Endothelial cell of umbilical vein (primary cell): ENCODE measurements at regions not wholly inside any gene's neighbourhood (a gene's known extent, or its start where the extent isn't known, plus 50 kb on each side); places are given as distances from the start of the nearest gene placed in this dataset.

Experiments used
- BruUV-seq: library from RNA; stranded (reverse); fragments of 400-500 nt; replicated peaks from 2 replicates; lab custom pipeline; 2021; lab: Mats Ljungman, UMichigan
- CTCF ChIA-PET: fragments of 300-600, 350-600 bp; sonication (Branson Sonifier 250); formaldehyde crosslinking; loops from one replicate; lab custom pipeline; 2021; ENCODE audit warnings: antibody characterized with exemption, inconsistent platforms; lab: Charles Lee
- POLR2A ChIA-PET: fragments of 300-600, 350-600 bp; sonication (Branson Sonifier 250); formaldehyde crosslinking; loops from one replicate; lab custom pipeline; 2021; ENCODE audit warnings: antibody characterized with exemption, inconsistent platforms; lab: Charles Lee
- DNase-seq: peaks from one replicate; pipeline ENCODE4 v3.0.0-alpha.2; 2011; ENCODE audit warnings: low read depth, low spot score
- FAIRE-seq: peaks from 2 replicates; lab custom pipeline; 2011; peaks lifted over from hg19 to GRCh38; lab: Jason Lieb, UNC
- H2AFZ ChIP-seq: 2 replicates; pipeline ENCODE4 v1.6.0; 2012; ENCODE audit warnings: low read depth, low read length, control low read depth, inconsistent platforms
- H3K27ac ChIP-seq: 2 replicates; pipeline ENCODE4 v1.5.1; 2011; ENCODE audit warnings: low read depth, mild to moderate bottlenecking, control low read depth, low read length, moderate library complexity; ENCODE audit not compliant: insufficient read depth
- H3K27me3 ChIP-seq, 2 experiments: 2 replicates each; pipeline versions ENCODE4 v1.6.0 to v1.6.1; 2011; ENCODE audit warnings: low read length in 2 of 2, mixed read lengths in 1 of 2; ENCODE audit not compliant: control insufficient read depth in 2 of 2, insufficient read depth in 2 of 2
- H3K36me3 ChIP-seq, 2 experiments: 2 replicates in 1 of 2; 3 replicates in 1 of 2; pipeline ENCODE4 v1.5.1; 2011; ENCODE audit warnings: low read length in 2 of 2, mild to moderate bottlenecking in 1 of 2, moderate library complexity in 1 of 2; ENCODE audit not compliant: control insufficient read depth in 2 of 2, insufficient read depth in 2 of 2; ENCODE audit errors: extremely low read depth in 1 of 2
- H3K4me1 ChIP-seq: 3 replicates; pipeline ENCODE4 v1.5.1; 2011; ENCODE audit warnings: mild to moderate bottlenecking, low read length; ENCODE audit not compliant: control insufficient read depth, insufficient read depth; ENCODE audit errors: extremely low read depth
- H3K4me2 ChIP-seq: 2 replicates; pipeline ENCODE4 v1.6.1; 2011; ENCODE audit warnings: low read length, control low read depth, mixed read lengths; ENCODE audit not compliant: insufficient read depth
- H3K4me3 ChIP-seq, 3 experiments: fragments of 200-600 bp in 1 of 3; sonication (generic), shearing (Covaris generic) in 1 of 3; replicated peaks in 1 of 3; 2 replicates each; pipeline ENCODE4 v1.5.1; 2011 to 2016; ENCODE audit warnings: control low read depth in 3 of 3, low read length in 3 of 3, mild to moderate bottlenecking in 2 of 3, inconsistent platforms in 1 of 3, low read depth in 1 of 3, moderate library complexity in 1 of 3; ENCODE audit not compliant: insufficient read depth in 1 of 3
- H3K79me2 ChIP-seq: 2 replicates; pipeline ENCODE4 v1.6.0; 2012; ENCODE audit warnings: low read length, inconsistent platforms; ENCODE audit not compliant: control insufficient read depth, insufficient read depth
- H3K9ac ChIP-seq: replicated peaks from 2 replicates; pipeline ENCODE3; 2011; ENCODE audit warnings: low read length, control low read depth; ENCODE audit not compliant: insufficient read depth; ENCODE audit errors: extremely low read depth
- H3K9me1 ChIP-seq: replicated peaks from 3 replicates; pipeline ENCODE4 v1.6.0; 2011; ENCODE audit warnings: mild to moderate bottlenecking, low read length; ENCODE audit not compliant: control insufficient read depth, insufficient read depth; ENCODE audit errors: extremely low read depth
- H3K9me3 ChIP-seq: replicated peaks from 2 replicates; pipeline ENCODE4 v1.5.1; 2012; ENCODE audit warnings: low read length, inconsistent platforms; ENCODE audit not compliant: control insufficient read depth, insufficient read depth
- H4K20me1 ChIP-seq: replicated peaks from 2 replicates; pipeline ENCODE3; 2011; ENCODE audit warnings: mild to moderate bottlenecking, low read length; ENCODE audit not compliant: control insufficient read depth, insufficient read depth; ENCODE audit errors: extremely low read depth
- EZH2 ChIP-seq: IDR thresholded peaks from 2 replicates; pipeline ENCODE4 v1.6.1; 2012; ENCODE audit warnings: borderline replicate concordance, low read depth, mild to moderate bottlenecking, moderate library complexity, low read length, inconsistent platforms; ENCODE audit not compliant: severe bottlenecking
- GATA2 ChIP-seq: IDR thresholded peaks from 2 replicates; pipeline ENCODE4 v1.7.0; 2011; ENCODE audit warnings: low read depth, mild to moderate bottlenecking, moderate library complexity, mixed read lengths, low read length; ENCODE audit not compliant: insufficient read length, insufficient read depth
- JUN ChIP-seq: IDR thresholded peaks from 2 replicates; pipeline ENCODE4 v1.6.1; 2011; ENCODE audit warnings: borderline replicate concordance, low read depth; ENCODE audit not compliant: insufficient read length, insufficient read depth
- MYC ChIP-seq: IDR thresholded peaks from one replicate; pipeline ENCODE4 v1.6.1; 2011; ENCODE audit warnings: mild to moderate bottlenecking, low read depth, low read length
- POLR2AphosphoS5 ChIP-seq: IDR thresholded peaks from 2 replicates; pipeline ENCODE4 v1.6.1; 2012; ENCODE audit warnings: low read depth, mild to moderate bottlenecking, control low read depth, low read length, moderate library complexity; ENCODE audit not compliant: insufficient read depth
- dilution Hi-C: fragments of 300-500 bp; cut with MboI; formaldehyde crosslinking; loops from one replicate; pipeline ENCODE4 v1.15.0; 2019; ENCODE audit warnings: low sequenced_read_pairs; ENCODE audit not compliant: extremely low pct_ligation_motif_present
- intact Hi-C: fragments of 100-400 bp; cut with micrococcal nuclease; formaldehyde crosslinking; loops from one replicate; pipeline ENCODE4 v1.10.0; 2022
- TF ChIP-seq, protein P1 (sequence below): IDR thresholded peaks from 2 replicates; pipeline ENCODE4 v1.6.1; 2011; ENCODE audit not compliant: insufficient read depth, insufficient read length
- TF ChIP-seq, protein P2 (sequence below), 2 donors: IDR thresholded peaks; 1 replicate in 1 of 2; 2 replicates in 1 of 2; pipeline ENCODE4 v1.5.1; 2011; ENCODE audit warnings: low read length in 2 of 2, mild to moderate bottlenecking in 2 of 2, moderate library complexity in 2 of 2, control low read depth in 1 of 2, inconsistent platforms in 1 of 2, low read depth in 1 of 2; ENCODE audit not compliant: insufficient read depth in 1 of 2; ENCODE audit errors: extremely low read depth in 1 of 2

DNA sequence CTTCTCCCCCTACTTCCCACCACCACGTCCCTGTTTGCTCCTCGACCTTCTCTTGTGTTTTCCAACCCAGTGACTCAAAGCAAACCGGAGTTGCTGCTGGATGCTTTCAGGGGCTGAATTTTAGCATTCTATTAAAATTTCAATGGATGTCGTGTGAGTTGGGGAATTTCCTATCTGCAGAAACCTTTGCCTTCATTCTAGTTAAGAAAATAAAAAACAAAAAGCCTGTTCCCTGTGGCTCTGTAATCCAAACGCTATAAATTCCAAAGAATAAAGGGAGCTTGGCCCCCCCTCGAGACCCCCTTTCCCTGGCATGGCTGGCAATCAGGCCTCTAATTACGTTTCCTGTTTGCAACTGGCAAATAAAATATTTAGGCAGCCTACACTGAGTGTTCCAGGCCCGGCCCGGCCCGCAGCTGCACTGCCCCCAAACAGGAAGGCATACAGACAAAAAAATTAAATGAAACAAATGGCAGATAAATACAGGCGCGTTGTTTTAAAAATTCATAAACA, 139.4 kb upstream of the PPP1R26 start:
- no TSS peak for BruUV-seq
- intact Hi-C loops, result no loop called here
- POLR2A ChIA-PET, result no interaction called here

DNA sequence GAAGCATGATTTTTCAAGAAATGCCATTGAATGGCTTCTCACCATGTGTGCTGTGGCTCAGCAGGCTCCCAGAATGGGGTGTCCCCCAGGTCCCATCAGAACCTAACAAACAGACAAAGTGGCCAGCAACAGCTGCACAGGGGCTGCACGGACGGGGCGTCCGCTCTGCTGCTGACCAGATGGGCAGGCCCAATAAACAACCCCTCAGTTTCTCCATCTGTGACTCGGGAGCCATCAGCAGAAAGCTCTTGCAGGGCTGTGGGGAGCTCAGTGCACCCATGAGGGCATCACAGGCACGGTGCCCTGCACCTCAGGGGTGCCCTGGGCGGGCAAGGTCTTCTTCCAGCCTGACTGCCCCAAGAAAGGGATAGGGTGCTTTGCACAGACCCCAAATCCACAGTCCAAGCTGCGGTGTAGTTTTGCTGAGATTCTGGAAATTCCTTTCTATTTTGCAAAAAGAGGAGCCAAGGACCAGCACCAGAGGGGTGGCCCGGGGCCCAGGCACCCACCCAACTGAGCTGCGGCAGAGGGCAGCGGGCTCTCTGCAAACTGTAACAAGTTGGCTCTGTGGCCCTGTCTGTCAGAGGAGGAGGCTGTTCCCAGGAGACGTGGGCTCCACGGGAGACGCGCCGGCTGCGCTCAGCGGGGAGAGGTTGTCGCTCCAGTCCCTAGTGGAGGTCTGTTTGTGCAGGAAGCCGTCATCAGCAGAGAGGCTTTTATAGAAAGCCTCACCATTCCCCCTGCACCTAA, 138.7 kb upstream of the PPP1R26 start:
- DNase-seq, result no peak
- H3K27ac ChIP-seq, result no peak overlapping the region
- no peak overlapping the region for H3K9ac ChIP-seq
- no peak overlapping the region for H3K4me3 ChIP-seq
- dilution Hi-C loops, result no loop called here
- H3K4me1 ChIP-seq, result no peaks in the 10 kb centered on the region
- no TSS peak for BruUV-seq
- no peak overlapping the region for H3K4me2 ChIP-seq
- no peaks in the 10 kb centered on the region for H3K36me3 ChIP-seq
- H3K27me3 ChIP-seq, result no peaks in the 10 kb centered on the region
- H2AFZ ChIP-seq, result no peak overlapping the region
- POLR2A ChIA-PET, result no interaction called here
- intact Hi-C loops, result no loop called here
- H4K20me1 ChIP-seq, result no peaks in the 10 kb centered on the region
- TF ChIP-seq, protein P1, sequence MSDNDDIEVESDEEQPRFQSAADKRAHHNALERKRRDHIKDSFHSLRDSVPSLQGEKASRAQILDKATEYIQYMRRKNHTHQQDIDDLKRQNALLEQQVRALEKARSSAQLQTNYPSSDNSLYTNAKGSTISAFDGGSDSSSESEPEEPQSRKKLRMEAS, result no peak
- no peak for TF ChIP-seq MYC
- no peak for TF ChIP-seq JUN
- TF ChIP-seq EZH2, result no peak
- TF ChIP-seq, protein P2, sequence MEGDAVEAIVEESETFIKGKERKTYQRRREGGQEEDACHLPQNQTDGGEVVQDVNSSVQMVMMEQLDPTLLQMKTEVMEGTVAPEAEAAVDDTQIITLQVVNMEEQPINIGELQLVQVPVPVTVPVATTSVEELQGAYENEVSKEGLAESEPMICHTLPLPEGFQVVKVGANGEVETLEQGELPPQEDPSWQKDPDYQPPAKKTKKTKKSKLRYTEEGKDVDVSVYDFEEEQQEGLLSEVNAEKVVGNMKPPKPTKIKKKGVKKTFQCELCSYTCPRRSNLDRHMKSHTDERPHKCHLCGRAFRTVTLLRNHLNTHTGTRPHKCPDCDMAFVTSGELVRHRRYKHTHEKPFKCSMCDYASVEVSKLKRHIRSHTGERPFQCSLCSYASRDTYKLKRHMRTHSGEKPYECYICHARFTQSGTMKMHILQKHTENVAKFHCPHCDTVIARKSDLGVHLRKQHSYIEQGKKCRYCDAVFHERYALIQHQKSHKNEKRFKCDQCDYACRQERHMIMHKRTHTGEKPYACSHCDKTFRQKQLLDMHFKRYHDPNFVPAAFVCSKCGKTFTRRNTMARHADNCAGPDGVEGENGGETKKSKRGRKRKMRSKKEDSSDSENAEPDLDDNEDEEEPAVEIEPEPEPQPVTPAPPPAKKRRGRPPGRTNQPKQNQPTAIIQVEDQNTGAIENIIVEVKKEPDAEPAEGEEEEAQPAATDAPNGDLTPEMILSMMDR (IDR thresholded peaks at IDR 0.05; ENCODE audit: extremely low read depth in 1 of 2, insufficient read depth in 1 of 2, low read depth in 1 of 2, low read length in 2 of 2), result no peak
- TF ChIP-seq GATA2, result no peak
- TF ChIP-seq POLR2AphosphoS5, result no peak
- CTCF ChIA-PET, result no interaction called here
- no peaks in the 10 kb centered on the region for H3K9me3 ChIP-seq
- no peak for FAIRE-seq
- H3K9me1 ChIP-seq, result no peaks in the 10 kb centered on the region
- no peaks in the 10 kb centered on the region for H3K79me2 ChIP-seq

More for the DNA sequence above, 139.4 kb upstream of the PPP1R26 start:
- H3K4me3 ChIP-seq, result no peak overlapping the region
- FAIRE-seq (no peak), DNase-seq (no peak)
- no peaks in the 10 kb centered on the region for H4K20me1 ChIP-seq
- H3K9ac ChIP-seq, result no peak overlapping the region
- H3K9me3 ChIP-seq, result no peaks in the 10 kb centered on the region
- dilution Hi-C loops, result no loop called here
- no peaks in the 10 kb centered on the region for H3K4me1 ChIP-seq
- no peak for TF ChIP-seq POLR2AphosphoS5
- TF ChIP-seq JUN, result no peak
- no peak for TF ChIP-seq MYC
- no peaks in the 10 kb centered on the region for H3K9me1 ChIP-seq
- CTCF ChIA-PET, result no interaction called here
- no peaks in the 10 kb centered on the region for H3K27me3 ChIP-seq
- H3K36me3 ChIP-seq, result no peaks in the 10 kb centered on the region
- H3K79me2 ChIP-seq, result no peaks in the 10 kb centered on the region
- H3K27ac ChIP-seq, result no peak overlapping the region
- no peak overlapping the region for H3K4me2 ChIP-seq
- H2AFZ ChIP-seq, result no peak overlapping the region
